ENCODE measurements at regions not wholly inside any gene's neighbourhood (a gene's known extent, or its start where the extent isn't known, plus 50 kb on each side); places are given as distances from the start of the nearest gene placed in this dataset.
A peak's percentile ranks its signal among the peaks of the same experiment; 100 is the strongest.
"Not testable (repeated sequence)": the region's sequence is repeated elsewhere in the genome, so short reads cannot be mapped to it uniquely, and the experiment has no call there.

- DNase-seq, result no peak
These were observed 50.5 kb upstream of the ADGRG2 start for GRCh38 chrX:19172741-19173140.

GRCh38 chrX:19174401-19175025 is 52.2 kb upstream of the ADGRG2 start:
- DNase-seq, result peak in 1 of 2 donors; percentile 0

GRCh38 chrX:19176901-19177630 is 54.8 kb upstream of the ADGRG2 start:
- DNase-seq, result no peak

- DNase-seq, result no peak
These were observed 55.5 kb upstream of the ADGRG2 start for GRCh38 chrX:19177721-19178120.

- no peak for DNase-seq
These were observed 56.1 kb upstream of the ADGRG2 start for GRCh38 chrX:19178402-19178801.

GRCh38 chrX:19179389-19179788 is 57.1 kb upstream of the ADGRG2 start:
- DNase-seq, result no peak

GRCh38 chrX:19181345-19181744 is 59.1 kb upstream of the ADGRG2 start:
- no peak for DNase-seq

GRCh38 chrX:19182785-19183184 is 60.5 kb upstream of the ADGRG2 start:
- DNase-seq, result no peak

- no peak for DNase-seq
These were observed 61.7 kb upstream of the ADGRG2 start for GRCh38 chrX:19183761-19184477.

GRCh38 chrX:19188566-19188965 is 66.3 kb upstream of the ADGRG2 start:
- DNase-seq, result no peak

- no peak for DNase-seq
These were observed 68.6 kb upstream of the ADGRG2 start for GRCh38 chrX:19190902-19191301.

- no peak for DNase-seq
These were observed 71.3 kb upstream of the ADGRG2 start for GRCh38 chrX:19193565-19193964.

- DNase-seq, result no peak
These were observed 72.3 kb upstream of the ADGRG2 start for GRCh38 chrX:19194285-19195242.

GRCh38 chrX:19195243-19195610 is 73.0 kb upstream of the ADGRG2 start:
- DNase-seq, result no peak

GRCh38 chrX:19198473-19198872 is 76.2 kb upstream of the ADGRG2 start:
- DNase-seq, result no peak

GRCh38 chrX:19202171-19202570 is 79.9 kb upstream of the ADGRG2 start:
- DNase-seq, result no peak

GRCh38 chrX:19204636-19205035 is 82.4 kb upstream of the ADGRG2 start:
- no peak for DNase-seq

- no peak for DNase-seq
These were observed 89.8 kb upstream of the ADGRG2 start for GRCh38 chrX:19212037-19212436.

- no peak for DNase-seq
These were observed 91.4 kb upstream of the ADGRG2 start for GRCh38 chrX:19213610-19214152.

GRCh38 chrX:19214311-19214710 is 92.0 kb upstream of the ADGRG2 start:
- no peak for DNase-seq

GRCh38 chrX:19225909-19226308 is 103.6 kb upstream of the ADGRG2 start:
- peak in 1 of 2 donors; percentile 2 for DNase-seq

- DNase-seq, result not testable (repeated sequence)
These were observed 107.6 kb upstream of the ADGRG2 start for GRCh38 chrX:19229896-19230295.

All from inflammatory macrophage (primary cell).